Activated CD8-positive, alpha-beta T cell treated with anti-CD3 and anti-CD28 coated beads, Interleukin-2, amount 10 ng/mL, durations not matched to agents 7 days and 5 days (primary cell): ENCODE measurements at regions not wholly inside any gene's neighbourhood (a gene's known extent, or its start where the extent isn't known, plus 50 kb on each side); places are given as distances from the start of the nearest gene placed in this dataset.
"Not testable (repeated sequence)": the region's sequence is repeated elsewhere in the genome, so short reads cannot be mapped to it uniquely, and the experiment has no call there.

ENCODE experiments used
- ATAC-seq: fragments of 150-1000 bp; cut with Tn5 transposase; one replicate; pipeline ENCODE4 v1.10.0; 2021; ENCODE audit warnings: moderate library complexity
- CTCF ChIA-PET: fragments of 350-600 bp; sonication (Branson Sonifier 250); formaldehyde crosslinking; loops from one replicate; lab custom pipeline; 2021; ENCODE audit warnings: antibody characterized with exemption; lab: Charles Lee
- POLR2A ChIA-PET: fragments of 350-600 bp; sonication (Branson Sonifier 250); formaldehyde crosslinking; loops from one replicate; lab custom pipeline; 2021; ENCODE audit warnings: antibody characterized with exemption; lab: Charles Lee
- DNase-seq: peaks from one replicate; pipeline ENCODE4 v3.0.0-alpha.2; 2020
- H3K27ac Mint-ChIP-seq: one replicate; pipeline ENCODE4 v1.8.0; 2021; ENCODE audit warnings: mild to moderate bottlenecking, mixed read lengths
- H3K27me3 Mint-ChIP-seq: one replicate; pipeline ENCODE4 v1.8.0; 2021; ENCODE audit warnings: low read depth, mixed read lengths
- H3K36me3 Mint-ChIP-seq: one replicate; pipeline ENCODE4 v1.8.0; 2021; ENCODE audit warnings: low read depth, mixed read lengths
- H3K4me1 Mint-ChIP-seq: one replicate; pipeline ENCODE4 v1.8.0; 2021; ENCODE audit warnings: low read depth, mixed read lengths
- H3K4me3 Mint-ChIP-seq: one replicate; pipeline ENCODE4 v1.8.0; 2021; ENCODE audit warnings: mild to moderate bottlenecking, mixed read lengths
- H3K9me3 Mint-ChIP-seq: one replicate; pipeline ENCODE4 v1.8.0; 2022; ENCODE audit warnings: mixed read lengths; ENCODE audit not compliant: insufficient read depth

GRCh38 chr4:86413426-86413825, 53.6 kb upstream of the MAPK10 start:
- H3K4me3 Mint-ChIP-seq, ATAC-seq, H3K27ac Mint-ChIP-seq, DNase-seq, H3K9me3 Mint-ChIP-seq, CTCF ChIA-PET, H3K4me1 Mint-ChIP-seq, POLR2A ChIA-PET, H3K27me3 Mint-ChIP-seq, H3K36me3 Mint-ChIP-seq: not testable (repeated sequence)

- Mint-ChIP-seq H3K4me1 (no peaks in the 10 kb centered on the region), H3K36me3 (no peaks in the 10 kb centered on the region), H3K4me3 (no peak overlapping the region), H3K9me3 (no peaks in the 10 kb centered on the region), H3K27me3 (no peaks in the 10 kb centered on the region), H3K27ac (no peak overlapping the region)
- ATAC-seq: no peak
- ChIA-PET POLR2A (no interaction called here), CTCF (no interaction called here)
- no peak for DNase-seq
These were observed 54.8 kb upstream of the MAPK10 start for GRCh38 chr4:86414686-86415085.

GRCh38 chr4:86416081-86416480, 56.2 kb upstream of the MAPK10 start:
- Mint-ChIP-seq H3K36me3 (no peaks in the 10 kb centered on the region), H3K9me3 (no peaks in the 10 kb centered on the region), H3K27ac (no peak overlapping the region), H3K4me1 (no peaks in the 10 kb centered on the region), H3K4me3 (no peak overlapping the region), H3K27me3 (no peaks in the 10 kb centered on the region)
- ATAC-seq (no peak), DNase-seq (no peak)
- ChIA-PET CTCF (no interaction called here), POLR2A (no interaction called here)

- ChIA-PET POLR2A (no interaction called here), CTCF (no interaction called here)
- Mint-ChIP-seq H3K27me3 (no peaks in the 10 kb centered on the region), H3K27ac (no peak overlapping the region), H3K4me3 (no peak overlapping the region), H3K9me3 (no peaks in the 10 kb centered on the region), H3K4me1 (no peaks in the 10 kb centered on the region), H3K36me3 (no peaks in the 10 kb centered on the region)
- ATAC-seq: no peak
- DNase-seq: no peak
These were observed 61.6 kb upstream of the MAPK10 start for GRCh38 chr4:86421461-86421860.

- ChIA-PET POLR2A (no interaction called here), CTCF (no interaction called here)
- ATAC-seq (no peak), DNase-seq (no peak)
- Mint-ChIP-seq H3K4me3 (no peak overlapping the region), H3K4me1 (no peaks in the 10 kb centered on the region), H3K9me3 (no peaks in the 10 kb centered on the region), H3K27me3 (no peaks in the 10 kb centered on the region), H3K27ac (no peak overlapping the region), H3K36me3 (no peaks in the 10 kb centered on the region)
These were observed 71.8 kb upstream of the MAPK10 start for GRCh38 chr4:86431543-86432116.

- no peaks in the 10 kb centered on the region for H3K4me1 Mint-ChIP-seq
- ChIA-PET CTCF (no interaction called here), POLR2A (no interaction called here)
- no peak overlapping the region for H3K4me3 Mint-ChIP-seq
- H3K9me3 Mint-ChIP-seq: no peaks in the 10 kb centered on the region
- no peak for ATAC-seq
- no peak overlapping the region for H3K27ac Mint-ChIP-seq
- DNase-seq: no peak
- no peaks in the 10 kb centered on the region for H3K36me3 Mint-ChIP-seq
- no peaks in the 10 kb centered on the region for H3K27me3 Mint-ChIP-seq
These were observed 72.8 kb upstream of the MAPK10 start for GRCh38 chr4:86432559-86433134.

- Mint-ChIP-seq H3K27ac (no peak overlapping the region), H3K9me3 (no peaks in the 10 kb centered on the region), H3K4me3 (no peak overlapping the region), H3K4me1 (no peaks in the 10 kb centered on the region), H3K36me3 (no peaks in the 10 kb centered on the region), H3K27me3 (peaks cover 3% of the 10 kb centered on the region)
- ChIA-PET CTCF (no interaction called here), POLR2A (no interaction called here)
- ATAC-seq: no peak
- DNase-seq: no peak
These were observed 79.4 kb upstream of the MAPK10 start for GRCh38 chr4:86439293-86439692.

GRCh38 chr4:86441175-86441936, 81.5 kb upstream of the MAPK10 start:
- ChIA-PET POLR2A (no interaction called here), CTCF (no interaction called here)
- peaks cover 3% of the 10 kb centered on the region for H3K27me3 Mint-ChIP-seq
- H3K4me3 Mint-ChIP-seq: no peak overlapping the region
- ATAC-seq (no peak), DNase-seq (no peak)
- H3K36me3 Mint-ChIP-seq: no peaks in the 10 kb centered on the region
- H3K9me3 Mint-ChIP-seq: no peaks in the 10 kb centered on the region
- no peaks in the 10 kb centered on the region for H3K4me1 Mint-ChIP-seq
- H3K27ac Mint-ChIP-seq: no peak overlapping the region

- ChIA-PET CTCF (no interaction called here), POLR2A (no interaction called here)
- Mint-ChIP-seq H3K4me3 (no peak overlapping the region), H3K36me3 (no peaks in the 10 kb centered on the region), H3K9me3 (no peaks in the 10 kb centered on the region), H3K4me1 (no peaks in the 10 kb centered on the region), H3K27me3 (peaks cover 3% of the 10 kb centered on the region), H3K27ac (no peak overlapping the region)
- DNase-seq: no peak
- no peak for ATAC-seq
These were observed 83.0 kb upstream of the MAPK10 start for GRCh38 chr4:86442881-86443280.

- ATAC-seq (no peak), DNase-seq (no peak)
- Mint-ChIP-seq H3K27ac (no peak overlapping the region), H3K4me1 (no peaks in the 10 kb centered on the region), H3K9me3 (no peaks in the 10 kb centered on the region), H3K27me3 (peaks cover 3% of the 10 kb centered on the region), H3K36me3 (no peaks in the 10 kb centered on the region), H3K4me3 (no peak overlapping the region)
- ChIA-PET CTCF (no interaction called here), POLR2A (no interaction called here)
These were observed 83.6 kb upstream of the MAPK10 start for GRCh38 chr4:86443495-86443894.

GRCh38 chr4:86446996-86447395, 87.1 kb upstream of the MAPK10 start:
- POLR2A ChIA-PET: no interaction called here

GRCh38 chr4:86448871-86449270, 89.0 kb upstream of the MAPK10 start:
- Mint-ChIP-seq H3K36me3 (no peaks in the 10 kb centered on the region), H3K27me3 (peaks cover 2% of the 10 kb centered on the region), H3K27ac (no peak overlapping the region), H3K4me3 (no peak overlapping the region), H3K9me3 (no peaks in the 10 kb centered on the region), H3K4me1 (peaks cover 4% of the 10 kb centered on the region)
- ATAC-seq (no peak), DNase-seq (no peak)
- POLR2A ChIA-PET: no interaction called here
- CTCF ChIA-PET: no interaction called here

More at GRCh38 chr4:86446996-86447395, 87.1 kb upstream of the MAPK10 start:
- DNase-seq (no peak), ATAC-seq (no peak)
- Mint-ChIP-seq H3K9me3 (no peaks in the 10 kb centered on the region), H3K27ac (no peak overlapping the region), H3K36me3 (no peaks in the 10 kb centered on the region), H3K27me3 (peaks cover 5% of the 10 kb centered on the region), H3K4me3 (no peak overlapping the region), H3K4me1 (peaks cover 4% of the 10 kb centered on the region)
- CTCF ChIA-PET: no interaction called here
